ENCODE measurements at regions not wholly inside any gene's neighbourhood (a gene's known extent, or its start where the extent isn't known, plus 50 kb on each side); places are given as distances from the start of the nearest gene placed in this dataset.
"Not testable (repeated sequence)": the region's sequence is repeated elsewhere in the genome, so short reads cannot be mapped to it uniquely, and the experiment has no call there.

DNA sequence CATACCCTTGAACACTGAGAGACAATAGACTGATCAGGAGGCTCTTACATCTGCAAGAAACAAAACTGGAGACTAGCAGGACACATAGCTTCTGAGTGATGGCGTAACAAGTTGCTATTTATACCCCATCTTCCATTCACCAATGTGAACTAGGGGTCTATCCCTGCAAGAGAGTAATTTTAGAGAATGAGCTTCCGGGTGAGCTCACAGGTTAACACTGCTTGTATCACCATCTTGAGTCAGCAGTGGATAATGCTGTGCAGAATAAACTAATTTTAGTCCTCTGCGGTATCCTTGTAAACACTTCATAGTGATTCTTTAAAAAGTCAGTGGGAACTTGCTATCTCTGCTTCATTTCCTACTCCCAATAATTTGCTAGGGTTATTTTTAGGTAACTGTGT, 55.0 kb upstream of the CCN1 start:
- not testable (repeated sequence) for TF ChIP-seq EZH2phosphoT487 (IDR thresholded peaks at IDR 0.05; ENCODE audit: low read depth, severe bottlenecking, unreplicated experiment)
- TF ChIP-seq, protein P1, sequence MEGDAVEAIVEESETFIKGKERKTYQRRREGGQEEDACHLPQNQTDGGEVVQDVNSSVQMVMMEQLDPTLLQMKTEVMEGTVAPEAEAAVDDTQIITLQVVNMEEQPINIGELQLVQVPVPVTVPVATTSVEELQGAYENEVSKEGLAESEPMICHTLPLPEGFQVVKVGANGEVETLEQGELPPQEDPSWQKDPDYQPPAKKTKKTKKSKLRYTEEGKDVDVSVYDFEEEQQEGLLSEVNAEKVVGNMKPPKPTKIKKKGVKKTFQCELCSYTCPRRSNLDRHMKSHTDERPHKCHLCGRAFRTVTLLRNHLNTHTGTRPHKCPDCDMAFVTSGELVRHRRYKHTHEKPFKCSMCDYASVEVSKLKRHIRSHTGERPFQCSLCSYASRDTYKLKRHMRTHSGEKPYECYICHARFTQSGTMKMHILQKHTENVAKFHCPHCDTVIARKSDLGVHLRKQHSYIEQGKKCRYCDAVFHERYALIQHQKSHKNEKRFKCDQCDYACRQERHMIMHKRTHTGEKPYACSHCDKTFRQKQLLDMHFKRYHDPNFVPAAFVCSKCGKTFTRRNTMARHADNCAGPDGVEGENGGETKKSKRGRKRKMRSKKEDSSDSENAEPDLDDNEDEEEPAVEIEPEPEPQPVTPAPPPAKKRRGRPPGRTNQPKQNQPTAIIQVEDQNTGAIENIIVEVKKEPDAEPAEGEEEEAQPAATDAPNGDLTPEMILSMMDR (IDR thresholded peaks at IDR 0.05; ENCODE audit: poor library complexity) = not testable (repeated sequence)

All from hepatocyte (in vitro differentiated cells).